GM19351 (cell line): ENCODE measurements at regions not wholly inside any gene's neighbourhood (a gene's known extent, or its start where the extent isn't known, plus 50 kb on each side); places are given as distances from the start of the nearest gene placed in this dataset.

Experiments used
- ATAC-seq: cut with Tn5 transposase; IDR thresholded peaks from one replicate; pipeline ENCODE4 v1.9.1; 2021; ENCODE audit warnings: mild to moderate bottlenecking, moderate library complexity; ENCODE audit not compliant: unreplicated experiment

- no peak for ATAC-seq
These were observed 381.4 kb downstream of the PLPP3 start for GRCh38 chr1:56197946-56198345.

GRCh38 chr1:56196839-56197238 is 382.5 kb downstream of the PLPP3 start:
- ATAC-seq: no peak

- ATAC-seq: no peak
These were observed 384.6 kb downstream of the PLPP3 start for GRCh38 chr1:56194701-56195300.

GRCh38 chr1:56193656-56194055 is 385.7 kb downstream of the PLPP3 start:
- no peak for ATAC-seq

GRCh38 chr1:56191369-56191768 is 388.0 kb downstream of the PLPP3 start:
- ATAC-seq: no peak

- ATAC-seq: no peak
These were observed 388.5 kb downstream of the PLPP3 start for GRCh38 chr1:56190806-56191365.

- ATAC-seq: no peak
These were observed 389.2 kb downstream of the PLPP3 start for GRCh38 chr1:56189946-56190805.

GRCh38 chr1:56189454-56189853 is 389.9 kb downstream of the PLPP3 start:
- no peak for ATAC-seq

- ATAC-seq: no peak
These were observed 390.5 kb downstream of the PLPP3 start for GRCh38 chr1:56188855-56189254.

- ATAC-seq: no peak
These were observed 391.1 kb downstream of the PLPP3 start for GRCh38 chr1:56188221-56188620.

- ATAC-seq: no peak
These were observed 392.0 kb downstream of the PLPP3 start for GRCh38 chr1:56187405-56187804.

- ATAC-seq: no peak
These were observed 393.9 kb downstream of the PLPP3 start for GRCh38 chr1:56185493-56185892.

GRCh38 chr1:56183151-56183550 is 396.2 kb downstream of the PLPP3 start:
- ATAC-seq: no peak

GRCh38 chr1:56180520-56181190 is 398.7 kb downstream of the PLPP3 start:
- no peak for ATAC-seq

- ATAC-seq: no peak
These were observed 399.8 kb downstream of the PLPP3 start for GRCh38 chr1:56179543-56179942.

- ATAC-seq: no peak
These were observed 404.2 kb downstream of the PLPP3 start for GRCh38 chr1:56175211-56175610.

GRCh38 chr1:56174176-56174885 is 405.0 kb downstream of the PLPP3 start:
- ATAC-seq: no peak

- ATAC-seq: no peak
These were observed 405.6 kb downstream of the PLPP3 start for GRCh38 chr1:56173736-56174135.

- no peak for ATAC-seq
These were observed 407.7 kb downstream of the PLPP3 start for GRCh38 chr1:56171670-56172069.

- no peak for ATAC-seq
These were observed 408.5 kb downstream of the PLPP3 start for GRCh38 chr1:56170784-56171320.

GRCh38 chr1:56169856-56170255 is 409.5 kb downstream of the PLPP3 start:
- no peak for ATAC-seq
